ENCODE measurements at regions not wholly inside any gene's neighbourhood (a gene's known extent, or its start where the extent isn't known, plus 50 kb on each side); places are given as distances from the start of the nearest gene placed in this dataset.

DNA sequence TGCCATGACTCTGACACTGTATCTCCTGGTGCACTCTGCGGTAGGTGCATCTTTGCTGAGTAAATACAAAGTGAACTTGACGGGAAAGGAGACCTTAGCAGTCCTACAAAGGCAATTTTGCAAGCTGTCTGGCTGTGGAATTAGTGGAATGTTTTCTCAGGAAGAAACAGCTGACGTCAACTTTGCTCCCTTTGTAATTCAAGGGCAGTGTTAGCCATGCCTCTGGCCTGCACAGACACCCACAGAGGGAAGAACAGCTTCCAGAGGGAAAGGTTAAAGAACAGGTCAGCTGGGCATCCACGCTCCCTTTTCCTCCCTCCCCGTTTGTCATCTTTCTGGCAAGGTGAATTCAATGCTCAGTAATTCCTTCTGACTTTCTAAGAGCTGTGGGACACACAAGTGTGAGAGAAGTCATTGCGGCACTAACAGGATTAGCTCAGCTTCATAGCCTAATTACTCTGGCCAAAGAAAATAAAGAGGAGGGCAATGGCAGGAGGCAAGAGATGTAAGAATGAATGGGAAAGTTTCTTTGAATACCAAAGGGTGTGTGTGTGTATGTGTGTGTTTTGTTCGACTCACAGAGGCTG, 476.9 kb upstream of the GOT2 start (continued):
- TF ChIP-seq, protein P1, sequence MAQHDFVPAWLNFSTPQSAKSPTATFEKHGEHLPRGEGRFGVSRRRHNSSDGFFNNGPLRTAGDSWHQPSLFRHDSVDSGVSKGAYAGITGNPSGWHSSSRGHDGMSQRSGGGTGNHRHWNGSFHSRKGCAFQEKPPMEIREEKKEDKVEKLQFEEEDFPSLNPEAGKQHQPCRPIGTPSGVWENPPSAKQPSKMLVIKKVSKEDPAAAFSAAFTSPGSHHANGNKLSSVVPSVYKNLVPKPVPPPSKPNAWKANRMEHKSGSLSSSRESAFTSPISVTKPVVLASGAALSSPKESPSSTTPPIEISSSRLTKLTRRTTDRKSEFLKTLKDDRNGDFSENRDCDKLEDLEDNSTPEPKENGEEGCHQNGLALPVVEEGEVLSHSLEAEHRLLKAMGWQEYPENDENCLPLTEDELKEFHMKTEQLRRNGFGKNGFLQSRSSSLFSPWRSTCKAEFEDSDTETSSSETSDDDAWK (CRISPR knock-in tag; IDR thresholded peaks at IDR 0.05), result no peak
- TF ChIP-seq ZSCAN20 (CRISPR knock-in tag; IDR thresholded peaks at IDR 0.05; ENCODE audit: borderline replicate concordance) (no peak), SP2 (CRISPR knock-in tag; IDR thresholded peaks at IDR 0.05) (no peak), GTF2F1 (IDR thresholded peaks at IDR 0.05; ENCODE audit: low read length) (no peak), EHMT2 (IDR thresholded peaks at IDR 0.05; ENCODE audit: borderline replicate concordance, low read depth, low read length) (no peak), SPEN (CRISPR knock-in tag; IDR thresholded peaks at IDR 0.05; ENCODE audit: low read depth) (no peak), GLI4 (CRISPR knock-in tag; IDR thresholded peaks at IDR 0.05; ENCODE audit: borderline replicate concordance) (no peak), HDAC1 (CRISPR knock-in tag; IDR thresholded peaks at IDR 0.05) (peak; percentile 60; the same call in 1 of the 2 replicates), CREB1 (IDR thresholded peaks at IDR 0.05) (0 out of 2 replicates have a peak, but pooled peaks have one; percentile 23), CREB1 (CRISPR knock-in tag; IDR thresholded peaks at IDR 0.05) (peak; percentile 71), IKZF4 (CRISPR knock-in tag; IDR thresholded peaks at IDR 0.05; ENCODE audit: borderline replicate concordance, low read depth, not compliant biosample characterization) (no peak), ZNF12 (CRISPR knock-in tag; IDR thresholded peaks at IDR 0.05) (peak; percentile 54), POLR2G (IDR thresholded peaks at IDR 0.05; ENCODE audit: low read depth, low read length) (no peak), ZBTB7B (CRISPR knock-in tag; IDR thresholded peaks at IDR 0.05) (no peak), MAFG (CRISPR knock-in tag; IDR thresholded peaks at IDR 0.05) (no peak)
- TF ChIP-seq, protein P2, sequence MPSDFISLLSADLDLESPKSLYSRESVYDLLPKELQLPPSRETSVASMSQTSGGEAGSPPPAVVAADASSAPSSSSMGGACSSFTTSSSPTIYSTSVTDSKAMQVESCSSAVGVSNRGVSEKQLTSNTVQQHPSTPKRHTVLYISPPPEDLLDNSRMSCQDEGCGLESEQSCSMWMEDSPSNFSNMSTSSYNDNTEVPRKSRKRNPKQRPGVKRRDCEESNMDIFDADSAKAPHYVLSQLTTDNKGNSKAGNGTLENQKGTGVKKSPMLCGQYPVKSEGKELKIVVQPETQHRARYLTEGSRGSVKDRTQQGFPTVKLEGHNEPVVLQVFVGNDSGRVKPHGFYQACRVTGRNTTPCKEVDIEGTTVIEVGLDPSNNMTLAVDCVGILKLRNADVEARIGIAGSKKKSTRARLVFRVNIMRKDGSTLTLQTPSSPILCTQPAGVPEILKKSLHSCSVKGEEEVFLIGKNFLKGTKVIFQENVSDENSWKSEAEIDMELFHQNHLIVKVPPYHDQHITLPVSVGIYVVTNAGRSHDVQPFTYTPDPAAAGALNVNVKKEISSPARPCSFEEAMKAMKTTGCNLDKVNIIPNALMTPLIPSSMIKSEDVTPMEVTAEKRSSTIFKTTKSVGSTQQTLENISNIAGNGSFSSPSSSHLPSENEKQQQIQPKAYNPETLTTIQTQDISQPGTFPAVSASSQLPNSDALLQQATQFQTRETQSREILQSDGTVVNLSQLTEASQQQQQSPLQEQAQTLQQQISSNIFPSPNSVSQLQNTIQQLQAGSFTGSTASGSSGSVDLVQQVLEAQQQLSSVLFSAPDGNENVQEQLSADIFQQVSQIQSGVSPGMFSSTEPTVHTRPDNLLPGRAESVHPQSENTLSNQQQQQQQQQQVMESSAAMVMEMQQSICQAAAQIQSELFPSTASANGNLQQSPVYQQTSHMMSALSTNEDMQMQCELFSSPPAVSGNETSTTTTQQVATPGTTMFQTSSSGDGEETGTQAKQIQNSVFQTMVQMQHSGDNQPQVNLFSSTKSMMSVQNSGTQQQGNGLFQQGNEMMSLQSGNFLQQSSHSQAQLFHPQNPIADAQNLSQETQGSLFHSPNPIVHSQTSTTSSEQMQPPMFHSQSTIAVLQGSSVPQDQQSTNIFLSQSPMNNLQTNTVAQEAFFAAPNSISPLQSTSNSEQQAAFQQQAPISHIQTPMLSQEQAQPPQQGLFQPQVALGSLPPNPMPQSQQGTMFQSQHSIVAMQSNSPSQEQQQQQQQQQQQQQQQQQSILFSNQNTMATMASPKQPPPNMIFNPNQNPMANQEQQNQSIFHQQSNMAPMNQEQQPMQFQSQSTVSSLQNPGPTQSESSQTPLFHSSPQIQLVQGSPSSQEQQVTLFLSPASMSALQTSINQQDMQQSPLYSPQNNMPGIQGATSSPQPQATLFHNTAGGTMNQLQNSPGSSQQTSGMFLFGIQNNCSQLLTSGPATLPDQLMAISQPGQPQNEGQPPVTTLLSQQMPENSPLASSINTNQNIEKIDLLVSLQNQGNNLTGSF (CRISPR knock-in tag; IDR thresholded peaks at IDR 0.05), result no peak
- TF ChIP-seq, protein P3, sequence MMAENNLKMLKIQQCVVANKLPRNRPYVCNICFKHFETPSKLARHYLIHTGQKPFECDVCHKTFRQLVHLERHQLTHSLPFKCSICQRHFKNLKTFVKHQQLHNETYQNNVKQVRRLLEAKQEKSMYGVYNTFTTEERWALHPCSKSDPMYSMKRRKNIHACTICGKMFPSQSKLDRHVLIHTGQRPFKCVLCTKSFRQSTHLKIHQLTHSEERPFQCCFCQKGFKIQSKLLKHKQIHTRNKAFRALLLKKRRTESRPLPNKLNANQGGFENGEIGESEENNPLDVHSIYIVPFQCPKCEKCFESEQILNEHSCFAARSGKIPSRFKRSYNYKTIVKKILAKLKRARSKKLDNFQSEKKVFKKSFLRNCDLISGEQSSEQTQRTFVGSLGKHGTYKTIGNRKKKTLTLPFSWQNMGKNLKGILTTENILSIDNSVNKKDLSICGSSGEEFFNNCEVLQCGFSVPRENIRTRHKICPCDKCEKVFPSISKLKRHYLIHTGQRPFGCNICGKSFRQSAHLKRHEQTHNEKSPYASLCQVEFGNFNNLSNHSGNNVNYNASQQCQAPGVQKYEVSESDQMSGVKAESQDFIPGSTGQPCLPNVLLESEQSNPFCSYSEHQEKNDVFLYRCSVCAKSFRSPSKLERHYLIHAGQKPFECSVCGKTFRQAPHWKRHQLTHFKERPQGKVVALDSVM (CRISPR knock-in tag; IDR thresholded peaks at IDR 0.05), result no peak
- TF ChIP-seq, protein P4, sequence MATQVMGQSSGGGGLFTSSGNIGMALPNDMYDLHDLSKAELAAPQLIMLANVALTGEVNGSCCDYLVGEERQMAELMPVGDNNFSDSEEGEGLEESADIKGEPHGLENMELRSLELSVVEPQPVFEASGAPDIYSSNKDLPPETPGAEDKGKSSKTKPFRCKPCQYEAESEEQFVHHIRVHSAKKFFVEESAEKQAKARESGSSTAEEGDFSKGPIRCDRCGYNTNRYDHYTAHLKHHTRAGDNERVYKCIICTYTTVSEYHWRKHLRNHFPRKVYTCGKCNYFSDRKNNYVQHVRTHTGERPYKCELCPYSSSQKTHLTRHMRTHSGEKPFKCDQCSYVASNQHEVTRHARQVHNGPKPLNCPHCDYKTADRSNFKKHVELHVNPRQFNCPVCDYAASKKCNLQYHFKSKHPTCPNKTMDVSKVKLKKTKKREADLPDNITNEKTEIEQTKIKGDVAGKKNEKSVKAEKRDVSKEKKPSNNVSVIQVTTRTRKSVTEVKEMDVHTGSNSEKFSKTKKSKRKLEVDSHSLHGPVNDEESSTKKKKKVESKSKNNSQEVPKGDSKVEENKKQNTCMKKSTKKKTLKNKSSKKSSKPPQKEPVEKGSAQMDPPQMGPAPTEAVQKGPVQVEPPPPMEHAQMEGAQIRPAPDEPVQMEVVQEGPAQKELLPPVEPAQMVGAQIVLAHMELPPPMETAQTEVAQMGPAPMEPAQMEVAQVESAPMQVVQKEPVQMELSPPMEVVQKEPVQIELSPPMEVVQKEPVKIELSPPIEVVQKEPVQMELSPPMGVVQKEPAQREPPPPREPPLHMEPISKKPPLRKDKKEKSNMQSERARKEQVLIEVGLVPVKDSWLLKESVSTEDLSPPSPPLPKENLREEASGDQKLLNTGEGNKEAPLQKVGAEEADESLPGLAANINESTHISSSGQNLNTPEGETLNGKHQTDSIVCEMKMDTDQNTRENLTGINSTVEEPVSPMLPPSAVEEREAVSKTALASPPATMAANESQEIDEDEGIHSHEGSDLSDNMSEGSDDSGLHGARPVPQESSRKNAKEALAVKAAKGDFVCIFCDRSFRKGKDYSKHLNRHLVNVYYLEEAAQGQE (IDR thresholded peaks at IDR 0.05; ENCODE audit: borderline replicate concordance in 1 of 2, low read depth in 1 of 2, low read length in 2 of 2), result 0 out of 4 replicates have a peak, but pooled peaks of 1 of the 2 experiments have one; percentile 34

Data from HepG2 (cell line).